Testis (tissue), 2 donors: ENCODE measurements at regions not wholly inside any gene's neighbourhood (a gene's known extent, or its start where the extent isn't known, plus 50 kb on each side); places are given as distances from the start of the nearest gene placed in this dataset.

Experiments used
- CTCF ChIP-seq, 3 experiments: fragments of 450-650 bp in 2 of 3; fragments of 200-600 bp in 1 of 3; sonication (generic) in 1 of 3; IDR thresholded peaks; one replicate each; pipeline ENCODE4 v1.5.1; 2016 to 2019; ENCODE audit warnings: antibody characterized with exemption in 3 of 3, mild to moderate bottlenecking in 2 of 3, moderate library complexity in 1 of 3
- POLR2A ChIP-seq: fragments of 450-650 bp; IDR thresholded peaks from one replicate; pipeline ENCODE4 v1.6.1; 2017; ENCODE audit warnings: antibody characterized with exemption, mild to moderate bottlenecking, moderate library complexity

GRCh38 chr9:79779901-79780300 is 208.1 kb downstream of the TLE4 start:
- TF ChIP-seq POLR2A (no peak), CTCF (IDR thresholded peaks at IDR 0.05) (no peak)
